A673 (cell line): ENCODE measurements at regions not wholly inside any gene's neighbourhood (a gene's known extent, or its start where the extent isn't known, plus 50 kb on each side); places are given as distances from the start of the nearest gene placed in this dataset.

Experiments used
- BruUV-seq: library from RNA; stranded (reverse); fragments of 400-500 nt; replicated peaks from 2 replicates; lab custom pipeline; 2021; lab: Mats Ljungman, UMichigan
- CTCF ChIA-PET: fragments of 300-600 bp; sonication (Branson Sonifier 250); formaldehyde crosslinking; loops from one replicate; lab custom pipeline; 2022; ENCODE audit warnings: antibody characterized with exemption; lab: Charles Lee
- POLR2A ChIA-PET: fragments of 300-600 bp; sonication (Branson Sonifier 250); formaldehyde crosslinking; loops from one replicate; lab custom pipeline; 2022; ENCODE audit warnings: antibody characterized with exemption; ENCODE audit not compliant: low non-redundant PET; lab: Charles Lee
- DNase-seq: peaks from one replicate; pipeline ENCODE4 v3.0.0-alpha.2; 2015; ENCODE audit warnings: low spot score
- H3K27ac ChIP-seq: fragments of 200-600 bp; sonication (generic); 2 replicates; pipeline ENCODE4 v1.5.1; 2016; ENCODE audit warnings: mixed run types, low read depth, mild to moderate bottlenecking, mixed read lengths, antibody characterized with exemption, low read length; ENCODE audit not compliant: poor library complexity, severe bottlenecking
- H3K27me3 ChIP-seq: fragments of 200-600 bp; sonication (generic); replicated peaks from 2 replicates; pipeline ENCODE4 v1.6.1; 2017; ENCODE audit warnings: mixed run types, low read depth, mild to moderate bottlenecking, mixed read lengths, antibody characterized with exemption, low read length; ENCODE audit not compliant: insufficient read depth, poor library complexity
- H3K36me3 ChIP-seq: fragments of 200-600 bp; sonication (generic); 2 replicates; pipeline ENCODE4 v1.6.1; 2016; ENCODE audit warnings: mixed run types, mild to moderate bottlenecking, mixed read lengths, antibody characterized with exemption, low read length; ENCODE audit not compliant: insufficient read depth, poor library complexity, severe bottlenecking
- H3K4me1 ChIP-seq: fragments of 200-600 bp; sonication (generic); 2 replicates; pipeline ENCODE4 v1.6.1; 2017; ENCODE audit warnings: mixed run types, mild to moderate bottlenecking, mixed read lengths, antibody characterized with exemption, low read length; ENCODE audit not compliant: insufficient read depth, poor library complexity, severe bottlenecking
- H3K4me3 ChIP-seq: fragments of 200-600 bp; sonication (generic); 2 replicates; pipeline ENCODE4 v1.5.1; 2016; ENCODE audit warnings: low read depth, mixed run types, mild to moderate bottlenecking, mixed read lengths, low read length; ENCODE audit not compliant: poor library complexity, severe bottlenecking
- H3K9me3 ChIP-seq: fragments of 200-600 bp; sonication (generic); 2 replicates; pipeline ENCODE4 v1.6.1; 2016; ENCODE audit warnings: mixed run types, low read depth, mild to moderate bottlenecking, mixed read lengths, antibody characterized with exemption, low read length; ENCODE audit not compliant: poor library complexity, severe bottlenecking
- CTCF ChIP-seq: fragments of 300-800, 200-600 bp; sonication (generic); conservative IDR thresholded peaks from 2 replicates; pipeline ENCODE4 v1.5.1; 2017; ENCODE audit warnings: low read depth, mild to moderate bottlenecking, antibody characterized with exemption, low read length, moderate library complexity, mixed read lengths
- EZH2 ChIP-seq: fragments of 200-600 bp; sonication (generic); IDR thresholded peaks from 2 replicates; pipeline ENCODE4 v1.6.1; 2017; ENCODE audit warnings: borderline replicate concordance, low read depth, mild to moderate bottlenecking, mixed read lengths, antibody characterized with exemption, low read length; ENCODE audit not compliant: poor library complexity, severe bottlenecking
- intact Hi-C: fragments of 100-400 bp; cut with micrococcal nuclease; formaldehyde crosslinking; loops from one replicate; pipeline ENCODE4 v1.10.0; 2022; ENCODE audit not compliant: unreplicated experiment

GRCh38 chr3:75076481-75076880 lies 462.0 kb upstream of the CNTN3 start:
- Histone ChIP-seq H3K4me1 (no peaks in the 10 kb centered on the region), H3K36me3 (no peaks in the 10 kb centered on the region), H3K9me3 (no peaks in the 10 kb centered on the region), H3K27ac (no peak overlapping the region), H3K27me3 (no peaks in the 10 kb centered on the region), H3K4me3 (no peak overlapping the region)
- CTCF ChIA-PET: no interaction called here
- TF ChIP-seq EZH2: no peak
- TF ChIP-seq CTCF: no peak
- POLR2A ChIA-PET: no interaction called here
- intact Hi-C loops: no loop called here
- no TSS peak for BruUV-seq
- DNase-seq: no peak

- H3K4me3 ChIP-seq: no peak overlapping the region
- ChIA-PET CTCF (no interaction called here), POLR2A (no interaction called here)
- H3K27me3 ChIP-seq: no peaks in the 10 kb centered on the region
- intact Hi-C loops: no loop called here
- no peaks in the 10 kb centered on the region for H3K36me3 ChIP-seq
- H3K27ac ChIP-seq: no peak overlapping the region
- no peaks in the 10 kb centered on the region for H3K9me3 ChIP-seq
- DNase-seq: no peak
- no TSS peak for BruUV-seq
- H3K4me1 ChIP-seq: no peaks in the 10 kb centered on the region
- TF ChIP-seq CTCF (no peak), EZH2 (no peak)
Measured at GRCh38 chr3:75078290-75078689, 463.8 kb upstream of the CNTN3 start.

GRCh38 chr3:75082845-75083244 lies 468.4 kb upstream of the CNTN3 start:
- BruUV-seq: no TSS peak
- Histone ChIP-seq H3K4me3 (no peak overlapping the region), H3K36me3 (no peaks in the 10 kb centered on the region), H3K9me3 (no peaks in the 10 kb centered on the region), H3K4me1 (no peaks in the 10 kb centered on the region), H3K27ac (no peak overlapping the region), H3K27me3 (no peaks in the 10 kb centered on the region)
- TF ChIP-seq EZH2 (no peak), CTCF (no peak)
- DNase-seq: no peak
- ChIA-PET POLR2A (no interaction called here), CTCF (no interaction called here)
- intact Hi-C loops: no loop called here
